ENCODE measurements at regions not wholly inside any gene's neighbourhood (a gene's known extent, or its start where the extent isn't known, plus 50 kb on each side); places are given as distances from the start of the nearest gene placed in this dataset.

DNA sequence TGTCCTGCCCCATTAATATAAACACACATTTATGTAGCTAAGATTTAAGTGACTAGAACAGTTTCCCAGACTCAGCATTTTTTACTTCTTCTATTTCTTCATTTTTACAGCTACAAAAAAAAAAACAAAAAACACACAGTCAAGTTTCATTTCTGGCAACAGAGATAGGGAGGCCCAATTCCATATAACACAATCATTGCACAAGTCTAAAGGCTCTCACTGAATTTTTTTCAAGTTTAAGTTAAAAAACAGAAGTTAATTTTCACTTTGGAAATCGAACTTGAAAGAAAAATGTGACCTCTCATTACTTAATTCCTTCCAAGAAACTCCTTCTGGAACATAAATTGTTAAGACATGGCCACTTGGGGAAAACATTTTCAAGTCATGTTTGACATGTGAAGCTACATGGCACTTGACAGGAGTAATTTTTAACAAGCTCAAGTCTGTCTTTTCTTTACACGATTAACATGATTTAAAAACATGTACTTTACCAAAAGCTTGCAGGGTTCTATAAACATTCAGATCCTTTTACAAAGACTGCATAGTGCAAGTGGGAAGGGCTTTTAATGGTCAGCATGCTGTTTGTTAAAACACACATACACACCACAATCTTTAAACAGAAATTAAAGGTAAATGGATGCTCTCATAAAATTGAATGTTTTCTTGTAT is 100.1 kb upstream of the CCDC28A start:
- TF ChIP-seq EZH2 (IDR thresholded peaks at IDR 0.05; ENCODE audit: borderline replicate concordance, low read depth, low read length, severe bottlenecking) (no peak), POLR2A (IDR thresholded peaks at IDR 0.05; ENCODE audit: low read depth, low read length) (no peak)
- TF ChIP-seq, protein P1, sequence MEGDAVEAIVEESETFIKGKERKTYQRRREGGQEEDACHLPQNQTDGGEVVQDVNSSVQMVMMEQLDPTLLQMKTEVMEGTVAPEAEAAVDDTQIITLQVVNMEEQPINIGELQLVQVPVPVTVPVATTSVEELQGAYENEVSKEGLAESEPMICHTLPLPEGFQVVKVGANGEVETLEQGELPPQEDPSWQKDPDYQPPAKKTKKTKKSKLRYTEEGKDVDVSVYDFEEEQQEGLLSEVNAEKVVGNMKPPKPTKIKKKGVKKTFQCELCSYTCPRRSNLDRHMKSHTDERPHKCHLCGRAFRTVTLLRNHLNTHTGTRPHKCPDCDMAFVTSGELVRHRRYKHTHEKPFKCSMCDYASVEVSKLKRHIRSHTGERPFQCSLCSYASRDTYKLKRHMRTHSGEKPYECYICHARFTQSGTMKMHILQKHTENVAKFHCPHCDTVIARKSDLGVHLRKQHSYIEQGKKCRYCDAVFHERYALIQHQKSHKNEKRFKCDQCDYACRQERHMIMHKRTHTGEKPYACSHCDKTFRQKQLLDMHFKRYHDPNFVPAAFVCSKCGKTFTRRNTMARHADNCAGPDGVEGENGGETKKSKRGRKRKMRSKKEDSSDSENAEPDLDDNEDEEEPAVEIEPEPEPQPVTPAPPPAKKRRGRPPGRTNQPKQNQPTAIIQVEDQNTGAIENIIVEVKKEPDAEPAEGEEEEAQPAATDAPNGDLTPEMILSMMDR (IDR thresholded peaks at IDR 0.05; ENCODE audit: extremely low read depth in 1 of 2, insufficient read depth in 1 of 2, low read depth in 1 of 2, low read length in 2 of 2) = no peak

Data from endothelial cell of umbilical vein (primary cell).